ENCODE measurements at regions not wholly inside any gene's neighbourhood (a gene's known extent, or its start where the extent isn't known, plus 50 kb on each side); places are given as distances from the start of the nearest gene placed in this dataset.
"Not testable (repeated sequence)": the region's sequence is repeated elsewhere in the genome, so short reads cannot be mapped to it uniquely, and the experiment has no call there.

DNA sequence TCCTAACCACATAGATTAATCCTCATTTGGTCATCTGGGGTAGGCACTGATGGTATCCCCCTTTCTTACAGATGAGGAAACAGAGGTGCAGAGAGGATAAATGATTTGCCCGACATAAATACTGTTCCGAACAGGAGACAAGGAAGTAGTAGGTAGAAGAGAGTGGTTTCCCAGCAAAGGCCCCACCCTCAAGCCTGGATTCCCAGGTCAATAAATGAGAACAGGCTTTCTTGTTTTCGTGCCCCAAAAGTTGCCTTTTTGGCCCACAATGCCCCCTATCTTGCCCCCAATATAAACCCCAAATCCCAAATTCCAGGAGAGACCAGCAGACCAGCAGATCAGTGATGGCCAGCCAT is 125.5 kb upstream of the PRR20G start:
- TF ChIP-seq NFRKB (IDR thresholded peaks at IDR 0.05) (no peak), ZNF384 (IDR thresholded peaks at IDR 0.05) (no peak), CTBP1 (IDR thresholded peaks at IDR 0.05; ENCODE audit: borderline replicate concordance) (no peak), FOXK2 (IDR thresholded peaks at IDR 0.05) (no peak), SP1 (IDR thresholded peaks at IDR 0.05) (no peak), L3MBTL2 (conservative IDR thresholded peaks at IDR 0.05) (no peak), FOXM1 (IDR thresholded peaks at IDR 0.05; ENCODE audit: borderline replicate concordance) (no peak), ELF4 (IDR thresholded peaks at IDR 0.05) (no peak), TARDBP (IDR thresholded peaks at IDR 0.05) (no peak), HDGF (IDR thresholded peaks at IDR 0.05; ENCODE audit: borderline replicate concordance) (no peak), SUZ12 (IDR thresholded peaks at IDR 0.05) (no peak), FOXA1 (IDR thresholded peaks at IDR 0.05) (no peak), BHLHE40 (IDR thresholded peaks at IDR 0.05; ENCODE audit: borderline replicate concordance) (no peak), PKNOX1 (IDR thresholded peaks at IDR 0.05) (no peak), LEF1 (IDR thresholded peaks at IDR 0.05; ENCODE audit: borderline replicate concordance) (no peak), ARNT (IDR thresholded peaks at IDR 0.05) (no peak)
- ChIA-PET POLR2A (no interaction called here), CTCF (no interaction called here)
- no peak for DNase-seq (ENCODE audit: extremely low spot score)

- POLR2A ChIA-PET, result no interaction called here
- CTCF ChIA-PET, result no interaction called here
- TF ChIP-seq ARNT (IDR thresholded peaks at IDR 0.05) (no peak), FOXM1 (IDR thresholded peaks at IDR 0.05; ENCODE audit: borderline replicate concordance) (no peak), L3MBTL2 (conservative IDR thresholded peaks at IDR 0.05) (no peak), NFRKB (IDR thresholded peaks at IDR 0.05) (no peak), SUZ12 (IDR thresholded peaks at IDR 0.05) (no peak)
- no peak for DNase-seq (ENCODE audit: extremely low spot score)
Observed at GRCh38 chr3:127412578-127413317, 124.9 kb upstream of the PRR20G start.

GRCh38 chr3:127411875-127412274 is 124.0 kb upstream of the PRR20G start:
- POLR2A ChIA-PET; DNase-seq (ENCODE audit: extremely low spot score); CTCF ChIA-PET: not testable (repeated sequence)

GRCh38 chr3:127411083-127411727 is 123.4 kb upstream of the PRR20G start:
- POLR2A ChIA-PET, result no interaction called here
- CTCF ChIA-PET, result no interaction called here
- DNase-seq (ENCODE audit: extremely low spot score), result no peak
- no peak for TF ChIP-seq FOXK2 (IDR thresholded peaks at IDR 0.05)
- TF ChIP-seq ARNT (IDR thresholded peaks at IDR 0.05), result no peak
- TF ChIP-seq LEF1 (IDR thresholded peaks at IDR 0.05; ENCODE audit: borderline replicate concordance), result no peak

DNA sequence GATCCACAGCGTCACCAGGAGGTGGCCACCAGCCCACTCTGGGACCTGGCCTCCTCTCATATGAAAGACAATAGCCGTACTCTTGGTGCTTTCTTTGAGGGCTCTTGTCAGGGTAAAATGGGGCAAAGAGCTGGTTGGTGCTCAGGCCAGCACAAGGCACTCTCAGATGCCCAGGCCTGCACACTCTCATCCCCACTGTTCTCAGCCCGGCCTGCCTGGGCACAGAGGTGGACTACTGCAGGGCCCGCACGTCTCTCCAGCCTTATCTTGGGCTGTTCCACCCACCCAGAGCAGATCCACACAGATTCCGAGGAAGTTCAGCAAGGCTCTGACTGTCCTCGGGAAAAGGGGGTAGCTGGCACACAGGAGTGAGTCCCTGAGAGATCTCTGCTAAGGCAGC is 122.8 kb upstream of the PRR20G start:
- TF ChIP-seq FOXK2 (IDR thresholded peaks at IDR 0.05), result no peak
- TF ChIP-seq LEF1 (IDR thresholded peaks at IDR 0.05; ENCODE audit: borderline replicate concordance), result no peak
- TF ChIP-seq L3MBTL2 (conservative IDR thresholded peaks at IDR 0.05), result no peak
- TF ChIP-seq FOXA1 (IDR thresholded peaks at IDR 0.05), result no peak
- TF ChIP-seq BHLHE40 (IDR thresholded peaks at IDR 0.05; ENCODE audit: borderline replicate concordance), result no peak
- TF ChIP-seq SUZ12 (IDR thresholded peaks at IDR 0.05), result no peak
- TF ChIP-seq HDGF (IDR thresholded peaks at IDR 0.05; ENCODE audit: borderline replicate concordance), result no peak
- no peak for TF ChIP-seq ZNF384 (IDR thresholded peaks at IDR 0.05)
- no peak for TF ChIP-seq CTBP1 (IDR thresholded peaks at IDR 0.05; ENCODE audit: borderline replicate concordance)
- no peak for DNase-seq (ENCODE audit: extremely low spot score)
- ChIA-PET CTCF (no interaction called here), POLR2A (no interaction called here)

- TF ChIP-seq BHLHE40 (IDR thresholded peaks at IDR 0.05; ENCODE audit: borderline replicate concordance), result no peak
- no peak for TF ChIP-seq FOXM1 (IDR thresholded peaks at IDR 0.05; ENCODE audit: borderline replicate concordance)
- ChIA-PET POLR2A (no interaction called here), CTCF (no interaction called here)
- DNase-seq (ENCODE audit: extremely low spot score), result no peak
Observed at GRCh38 chr3:127410137-127410488, 122.3 kb upstream of the PRR20G start.

DNA sequence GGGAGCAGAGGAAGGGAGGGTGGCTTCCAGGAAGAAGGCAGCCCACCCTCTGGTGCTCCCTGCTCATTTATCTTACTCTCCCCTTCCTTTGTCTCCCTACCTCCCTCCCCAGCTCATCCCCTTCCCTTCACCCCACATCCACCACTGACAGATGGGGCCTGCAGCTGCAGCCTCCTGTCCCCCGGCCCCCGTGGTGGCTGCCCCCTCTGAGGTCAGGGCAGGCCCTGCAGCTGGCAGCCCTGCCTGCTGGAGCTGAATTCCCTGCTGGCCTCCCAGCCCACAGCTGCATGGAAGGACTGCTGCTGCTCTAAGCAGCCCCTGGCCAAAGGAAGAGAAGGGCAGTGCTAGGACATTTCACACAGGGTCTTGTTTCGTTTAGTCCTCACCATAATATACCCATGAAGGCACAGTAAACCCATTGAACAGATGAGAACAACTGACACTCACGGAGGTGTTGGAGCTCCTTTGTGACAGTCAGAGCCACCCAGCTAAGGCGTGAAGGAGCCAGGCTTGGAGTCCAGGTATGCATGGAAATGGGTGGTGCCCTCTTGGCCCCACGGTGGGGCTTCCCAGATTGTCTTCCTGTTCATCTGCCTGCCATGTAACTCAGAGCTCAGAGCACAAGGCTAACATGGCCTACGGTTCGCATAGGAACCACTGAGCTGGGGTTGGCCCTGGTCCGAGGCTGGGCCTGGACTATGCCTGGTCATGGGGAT is 121.7 kb upstream of the PRR20G start:
- no peak for DNase-seq (ENCODE audit: extremely low spot score)
- TF ChIP-seq L3MBTL2 (conservative IDR thresholded peaks at IDR 0.05) (no peak), HDGF (IDR thresholded peaks at IDR 0.05; ENCODE audit: borderline replicate concordance) (no peak), SP1 (IDR thresholded peaks at IDR 0.05) (no peak), CTBP1 (IDR thresholded peaks at IDR 0.05; ENCODE audit: borderline replicate concordance) (no peak), FOXM1 (IDR thresholded peaks at IDR 0.05; ENCODE audit: borderline replicate concordance) (no peak), SUZ12 (IDR thresholded peaks at IDR 0.05) (no peak), TARDBP (IDR thresholded peaks at IDR 0.05) (no peak), PKNOX1 (IDR thresholded peaks at IDR 0.05) (no peak), FOXK2 (IDR thresholded peaks at IDR 0.05) (no peak), LEF1 (IDR thresholded peaks at IDR 0.05; ENCODE audit: borderline replicate concordance) (no peak), ELF4 (IDR thresholded peaks at IDR 0.05) (no peak), BHLHE40 (IDR thresholded peaks at IDR 0.05; ENCODE audit: borderline replicate concordance) (no peak), ARNT (IDR thresholded peaks at IDR 0.05) (no peak), NFRKB (IDR thresholded peaks at IDR 0.05) (no peak), FOXA1 (IDR thresholded peaks at IDR 0.05) (no peak)
- ChIA-PET POLR2A (no interaction called here), CTCF (no interaction called here)

Data from HEK293T (cell line).